HT-29 (cell line): ENCODE measurements at regions not wholly inside any gene's neighbourhood (a gene's known extent, or its start where the extent isn't known, plus 50 kb on each side); places are given as distances from the start of the nearest gene placed in this dataset.

Source experiments
- DNase-seq: peaks from one replicate; pipeline ENCODE4 v3.0.0-alpha.2; 2015; ENCODE audit warnings: low spot score

- DNase-seq = no peak
These were observed 50.1 kb upstream of the ASAP2 start for GRCh38 chr2:9156483-9156882.

- no peak for DNase-seq
These were observed 52.6 kb upstream of the ASAP2 start for GRCh38 chr2:9154061-9154460.

DNA sequence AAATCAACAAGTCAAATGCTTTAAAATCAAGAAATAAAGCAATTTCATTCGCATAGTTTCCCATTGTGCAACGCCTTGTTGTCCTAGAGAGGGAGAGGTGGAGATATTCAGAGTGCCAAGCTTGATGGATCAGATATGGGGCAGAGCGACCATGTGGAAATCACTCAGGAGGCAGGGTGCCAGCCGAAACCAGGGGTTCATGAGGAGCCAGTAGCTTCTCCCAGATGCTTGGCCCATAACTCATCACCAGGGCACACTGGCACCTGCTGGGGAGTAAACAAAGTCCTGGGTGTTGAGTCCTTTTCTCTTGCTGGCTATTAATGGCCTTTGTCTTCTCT lies 53.0 kb upstream of the ASAP2 start:
- DNase-seq = peak; percentile 89

DNA sequence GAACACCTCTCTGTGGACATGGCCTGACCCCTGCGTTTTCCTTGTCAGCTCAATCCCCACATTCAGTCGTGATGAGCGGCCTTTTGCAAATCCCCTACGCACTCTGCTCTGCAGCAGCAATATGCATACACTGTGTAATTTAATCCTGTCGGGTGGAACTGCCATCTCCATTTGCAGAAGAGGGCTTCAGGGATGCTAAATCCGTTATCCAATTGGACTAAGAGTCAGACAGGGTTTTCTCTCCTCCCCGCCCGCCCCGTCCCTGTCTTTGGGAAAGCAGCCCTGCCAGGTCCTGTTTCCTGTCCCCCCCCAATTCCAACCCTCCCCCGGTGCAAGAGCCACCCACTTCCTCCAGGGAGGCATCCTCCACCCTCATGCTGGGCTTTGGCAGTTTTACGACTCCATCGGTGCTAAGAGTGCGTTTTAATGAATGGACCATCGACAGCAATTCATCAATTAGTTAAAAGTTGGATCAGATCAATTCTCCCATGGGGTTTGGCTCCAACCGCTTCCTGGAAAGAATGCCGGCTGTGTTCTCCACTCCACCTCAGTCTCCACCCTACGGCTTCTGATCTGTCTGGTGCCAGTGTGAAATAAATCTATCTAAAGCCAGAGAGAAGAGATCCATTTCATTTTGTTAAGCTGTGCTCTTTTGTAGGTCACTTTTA lies 53.5 kb upstream of the ASAP2 start:
- DNase-seq = no peak

DNA sequence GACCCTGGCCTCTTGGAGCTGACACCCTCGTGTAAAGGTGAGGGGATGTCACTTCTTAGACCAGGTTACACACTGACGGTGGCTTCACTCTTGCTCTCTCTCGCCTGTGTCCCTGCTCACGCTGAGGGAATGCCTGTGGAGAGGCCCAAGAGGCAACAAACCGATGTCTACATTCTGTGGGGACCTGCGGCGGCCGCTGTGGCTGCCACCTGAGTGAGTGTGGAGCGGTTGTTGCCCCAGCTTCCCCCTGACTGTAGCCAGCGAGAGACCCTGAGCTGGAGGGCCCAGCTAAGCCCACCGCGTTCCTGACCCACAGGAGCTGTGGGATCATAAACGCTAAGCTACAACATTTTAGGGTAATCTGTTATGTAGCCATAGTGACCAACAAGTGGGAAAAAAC lies 55.7 kb upstream of the ASAP2 start:
- DNase-seq = no peak

GRCh38 chr2:9150568-9150900 lies 56.1 kb upstream of the ASAP2 start:
- DNase-seq = no peak

GRCh38 chr2:9149726-9150567 lies 56.7 kb upstream of the ASAP2 start:
- DNase-seq = no peak

GRCh38 chr2:9149388-9149660 lies 57.3 kb upstream of the ASAP2 start:
- no peak for DNase-seq

- peak; percentile 31 for DNase-seq
These were observed 60.0 kb upstream of the ASAP2 start for GRCh38 chr2:9146646-9147045.

DNA sequence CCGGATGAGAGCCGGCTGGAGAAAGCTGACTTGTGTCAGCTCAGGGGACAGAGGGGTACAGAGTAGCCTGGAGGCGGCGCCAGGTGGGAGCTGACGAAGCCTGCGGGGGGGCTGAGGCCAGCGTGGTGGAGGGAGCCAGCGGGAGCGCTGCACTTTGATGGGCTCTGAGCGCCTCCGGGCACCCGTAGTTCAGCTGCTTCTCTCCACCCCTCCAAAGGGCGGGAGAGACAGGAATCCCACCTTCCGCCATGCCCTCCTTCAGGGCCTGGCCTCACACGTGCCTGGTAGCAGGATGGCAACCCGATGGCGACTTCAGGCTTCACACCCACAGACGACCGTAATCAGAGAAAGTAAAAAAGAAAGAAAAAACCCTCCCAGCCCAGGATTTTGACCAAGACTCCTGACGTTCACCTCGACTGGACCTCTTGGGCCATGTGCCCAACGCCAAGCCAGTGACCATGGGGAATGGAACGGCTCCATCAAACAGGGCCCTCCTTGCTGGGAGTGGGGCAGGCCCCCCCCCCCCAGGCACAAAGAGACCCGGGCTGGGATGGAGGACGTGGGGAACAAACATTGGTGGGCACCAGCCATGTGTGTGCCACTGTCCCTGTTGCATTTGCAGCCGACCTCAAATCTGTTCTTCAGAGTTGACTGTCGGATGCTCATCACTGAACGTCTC lies 60.7 kb upstream of the ASAP2 start:
- no peak for DNase-seq

- no peak for DNase-seq
These were observed 61.4 kb upstream of the ASAP2 start for GRCh38 chr2:9145109-9145751.

DNA sequence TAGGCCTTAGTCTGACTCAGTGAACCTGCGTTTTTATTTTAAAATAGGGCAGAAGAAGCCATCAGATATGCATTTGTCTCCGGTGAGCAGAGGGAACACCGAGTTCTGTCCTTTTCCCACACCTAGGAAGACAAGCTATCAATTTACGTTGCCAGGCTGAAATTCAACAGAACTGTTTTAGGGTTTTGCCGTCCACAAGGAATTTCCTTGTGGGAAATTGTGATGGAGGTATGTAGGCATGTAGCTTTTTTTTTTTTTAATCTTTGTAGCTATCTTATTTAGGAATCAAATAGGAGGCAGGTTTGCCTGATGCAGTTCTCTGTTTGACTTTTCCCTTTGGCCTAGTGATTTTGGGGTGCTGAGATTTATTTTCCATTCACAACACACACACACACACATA lies 62.0 kb upstream of the ASAP2 start:
- no peak for DNase-seq

GRCh38 chr2:9144046-9144445 lies 62.6 kb upstream of the ASAP2 start:
- DNase-seq = no peak

DNA sequence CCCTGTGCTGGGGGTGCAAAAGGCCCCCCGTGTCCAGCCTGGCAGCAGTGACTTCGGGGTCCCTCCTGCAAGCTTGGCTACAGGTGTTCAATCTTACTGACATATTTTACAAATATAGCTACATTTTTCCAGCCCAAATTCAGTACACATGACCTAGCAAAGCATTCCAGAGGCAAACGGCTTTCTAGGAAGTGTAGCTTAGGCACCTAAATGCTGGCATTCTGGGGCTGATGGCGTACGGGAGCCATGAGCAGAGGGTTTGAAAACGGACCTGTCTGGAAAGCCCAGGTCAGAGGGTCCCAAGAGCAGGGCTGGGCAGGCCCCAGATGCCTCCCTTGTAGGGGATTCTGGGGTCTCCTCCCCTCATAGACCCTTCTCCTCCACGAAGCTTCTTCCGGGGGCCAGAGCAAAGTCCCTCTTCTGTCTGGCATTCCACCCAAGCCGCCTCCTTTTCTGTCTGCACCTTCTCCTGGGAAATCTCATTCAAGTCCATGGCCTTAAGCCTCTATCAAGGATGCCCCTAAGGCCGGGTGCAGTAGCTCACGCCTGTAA lies 63.3 kb upstream of the ASAP2 start:
- DNase-seq = no peak

DNA sequence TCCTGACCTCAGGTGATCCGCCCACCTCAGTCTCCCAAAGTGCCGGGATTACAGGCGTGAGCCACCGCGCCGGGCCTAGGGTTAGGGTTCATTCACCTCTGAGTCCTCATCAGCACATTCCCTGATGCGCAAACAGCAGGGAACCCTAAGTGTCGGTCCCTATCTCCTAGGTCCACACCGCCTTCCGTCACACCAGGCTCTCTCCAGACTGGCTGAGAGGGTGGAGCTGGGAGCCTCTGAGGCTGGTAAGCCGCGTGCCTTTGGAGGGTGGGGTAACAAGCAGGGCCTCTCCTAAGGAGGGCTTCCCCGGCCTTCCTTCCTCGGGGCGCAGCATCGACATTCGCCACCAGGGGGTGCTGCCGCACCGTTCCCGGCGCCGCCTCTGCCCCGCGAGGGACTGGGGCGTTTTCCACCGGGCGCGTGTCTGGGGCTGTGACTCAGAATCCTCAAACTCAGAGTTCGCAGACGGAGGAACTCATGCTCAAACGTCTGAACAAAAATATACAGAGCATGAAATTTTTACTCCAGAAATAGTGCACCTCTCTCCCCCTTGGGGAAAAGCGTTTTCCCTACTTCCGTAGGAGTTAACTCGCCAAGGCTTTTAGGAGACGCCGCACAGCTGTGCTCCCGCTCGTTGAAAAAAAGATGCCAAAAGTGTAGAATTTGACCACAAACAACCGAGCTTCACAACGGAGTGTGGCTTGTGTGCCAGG lies 63.9 kb upstream of the ASAP2 start:
- peak; percentile 96 for DNase-seq

DNA sequence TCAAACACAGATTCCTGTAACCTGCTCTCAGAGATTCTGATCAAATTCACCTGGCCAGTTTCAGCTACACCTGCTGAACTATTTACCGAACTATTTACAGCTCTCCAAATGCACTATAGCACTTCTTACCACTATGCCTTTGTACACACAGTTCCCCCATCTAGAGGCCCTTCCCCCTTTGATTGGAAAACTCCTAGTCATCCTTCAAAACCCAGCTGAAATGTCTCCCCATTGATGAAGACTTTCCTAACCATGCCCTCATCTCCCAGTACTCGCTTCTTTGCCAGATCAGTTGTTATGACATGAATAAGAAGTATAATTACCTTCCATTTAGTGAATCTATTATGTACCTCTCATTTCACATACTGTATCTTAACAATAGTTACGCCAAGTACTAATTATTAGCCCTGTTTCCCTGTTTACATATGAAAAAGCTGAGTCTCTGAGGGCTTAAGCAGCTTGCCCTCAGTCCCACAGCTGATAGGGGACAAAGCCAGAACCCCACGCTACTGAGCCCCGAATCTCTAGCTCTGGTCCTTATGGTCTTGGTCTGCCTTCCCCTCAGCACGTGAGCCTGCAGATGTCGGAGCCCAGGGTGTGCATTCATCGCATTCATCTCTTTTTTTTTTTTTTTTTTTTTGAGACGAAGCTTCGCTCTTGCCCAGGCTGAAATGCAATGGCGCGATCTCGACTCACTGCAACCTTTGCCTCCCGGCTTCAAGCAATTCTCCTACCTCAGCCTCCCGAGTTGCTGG lies 64.7 kb upstream of the ASAP2 start:
- DNase-seq = no peak

DNA sequence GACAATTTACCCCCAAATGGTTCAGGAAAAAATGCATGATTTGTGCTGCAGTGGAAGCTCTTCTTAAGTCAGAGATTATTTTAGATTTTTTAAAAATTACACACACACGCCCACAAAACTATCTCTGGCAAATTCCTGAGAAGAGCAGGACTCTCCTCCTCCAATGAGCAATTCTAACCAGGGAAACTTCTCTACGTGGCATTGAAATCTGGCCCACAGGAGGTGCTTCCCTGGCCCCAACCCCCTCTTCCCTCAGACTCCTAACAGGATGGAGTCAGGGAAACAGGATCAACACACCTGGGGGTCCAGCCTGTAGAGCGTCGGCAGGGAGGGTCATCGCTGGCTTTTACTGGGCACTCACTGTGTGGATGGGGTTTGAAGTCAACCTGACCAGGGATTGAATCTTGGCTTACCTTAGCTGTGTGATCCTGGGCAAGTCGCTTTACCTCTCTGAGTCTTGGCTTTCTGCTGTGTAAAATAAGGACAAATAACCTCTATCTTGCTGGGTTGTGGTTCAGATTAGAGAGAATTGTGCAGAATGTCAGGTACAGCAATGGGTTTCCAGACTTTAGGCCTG lies 65.4 kb upstream of the ASAP2 start:
- DNase-seq = no peak

DNA sequence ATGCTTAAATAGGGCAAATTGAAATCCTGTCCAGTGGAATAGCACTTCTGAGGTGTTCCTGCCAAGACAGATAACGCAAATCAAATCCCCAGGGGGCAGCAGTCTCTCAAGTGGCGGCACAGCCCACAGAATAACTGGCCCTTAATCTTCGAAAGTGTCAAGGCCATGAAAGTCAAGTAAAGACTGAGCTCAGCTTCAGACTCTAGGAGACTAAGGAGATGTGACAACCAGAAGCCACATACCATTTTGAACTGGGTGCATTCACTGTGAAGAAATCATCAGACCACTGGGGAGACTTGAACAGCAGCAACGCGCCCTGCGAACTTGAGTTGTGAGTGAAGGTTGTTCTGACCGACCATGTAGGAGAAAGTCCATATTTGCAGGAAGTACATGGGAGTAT lies 66.0 kb upstream of the ASAP2 start:
- no peak for DNase-seq

DNA sequence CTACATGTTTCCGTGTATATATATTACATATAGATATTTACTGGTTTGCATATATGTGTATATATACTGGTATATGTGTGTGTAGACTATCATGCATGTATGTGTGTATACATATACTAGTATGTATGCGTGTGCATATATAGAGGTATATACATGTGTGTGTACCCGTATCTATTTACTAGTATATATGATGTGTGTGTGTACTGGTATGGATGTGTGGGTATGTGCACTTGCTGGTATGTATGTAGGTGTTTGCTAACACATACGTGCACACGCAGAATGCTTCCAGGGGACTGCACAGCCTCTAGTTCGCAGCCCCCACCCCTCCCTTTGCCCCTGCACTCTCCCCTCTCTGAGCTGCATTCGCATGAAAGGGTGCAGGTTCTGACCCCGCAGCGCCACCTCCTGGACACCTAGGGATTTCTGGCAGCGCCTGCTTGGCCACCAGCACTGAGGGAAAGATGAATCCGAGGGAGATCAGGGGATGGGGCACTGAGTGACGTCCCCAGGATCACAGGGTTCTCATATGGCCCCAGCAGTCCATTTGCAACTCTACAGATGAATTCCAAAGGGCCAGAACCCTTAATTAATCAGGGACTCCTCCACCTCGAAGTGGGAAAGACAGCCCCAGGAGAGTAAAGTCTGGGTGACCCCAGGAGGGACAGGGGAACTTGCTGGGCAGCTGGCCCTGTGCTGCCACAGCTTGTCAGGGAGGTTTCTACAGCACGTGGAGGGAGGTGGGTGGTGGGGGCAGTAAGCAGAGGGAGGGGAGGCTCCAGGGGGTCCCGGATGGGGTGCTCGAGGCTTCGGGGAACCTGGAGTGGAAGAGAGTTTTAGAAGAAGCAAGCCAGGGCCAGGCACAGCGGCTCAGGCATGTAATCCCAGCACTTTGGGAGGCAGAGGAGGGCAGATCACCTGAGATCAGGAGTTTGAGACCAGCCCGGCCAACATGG lies 66.8 kb upstream of the ASAP2 start:
- peak; percentile 76 for DNase-seq
